GM18907 (cell line): ENCODE measurements at regions not wholly inside any gene's neighbourhood (a gene's known extent, or its start where the extent isn't known, plus 50 kb on each side); places are given as distances from the start of the nearest gene placed in this dataset.

Source experiments
- ATAC-seq: cut with Tn5 transposase; IDR thresholded peaks from one replicate; pipeline ENCODE4 v1.9.1; 2021; ENCODE audit warnings: mild to moderate bottlenecking, moderate library complexity; ENCODE audit not compliant: unreplicated experiment

- no peak for ATAC-seq
Measured at GRCh38 chr12:17810399-17810798, 279.6 kb downstream of the RERGL start.

DNA sequence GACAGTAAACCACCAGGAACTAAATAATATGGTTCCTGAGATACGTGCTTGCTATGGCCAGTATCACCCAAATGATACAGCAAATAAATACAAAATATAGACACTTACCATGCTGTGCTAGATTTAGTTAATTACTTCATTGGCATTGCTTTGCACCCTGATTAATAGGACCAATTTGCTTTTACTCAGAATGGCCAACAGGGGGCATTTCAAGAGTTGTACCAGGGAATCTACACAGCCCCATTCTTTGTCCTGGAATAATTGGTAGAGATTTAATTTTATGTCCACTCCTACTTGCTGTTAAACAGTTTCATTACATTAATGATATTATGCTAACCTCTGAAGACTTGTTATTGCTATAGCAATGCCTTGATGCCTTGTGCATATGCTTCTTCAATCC lies 280.8 kb downstream of the RERGL start:
- ATAC-seq: no peak

GRCh38 chr12:17802657-17803641 lies 287.0 kb downstream of the RERGL start:
- ATAC-seq: no peak

DNA sequence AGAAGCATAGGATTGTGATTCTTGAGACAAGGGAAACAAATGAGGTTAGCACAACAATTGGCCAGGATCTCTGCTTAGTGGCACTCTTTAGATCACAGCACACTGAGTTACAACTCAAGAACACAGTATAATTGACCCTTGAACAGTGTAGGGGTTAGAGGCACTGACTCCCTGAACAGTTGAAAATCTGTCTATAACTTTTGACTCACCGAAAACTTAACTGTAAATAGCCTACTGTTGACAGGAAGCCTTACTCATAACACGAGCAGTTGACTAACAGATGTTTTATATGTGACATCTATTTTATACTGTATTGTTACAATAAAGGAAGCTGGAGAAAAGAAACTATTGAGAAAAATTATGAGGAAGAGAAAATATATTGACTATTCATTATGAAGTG lies 296.1 kb downstream of the RERGL start:
- no peak for ATAC-seq

DNA sequence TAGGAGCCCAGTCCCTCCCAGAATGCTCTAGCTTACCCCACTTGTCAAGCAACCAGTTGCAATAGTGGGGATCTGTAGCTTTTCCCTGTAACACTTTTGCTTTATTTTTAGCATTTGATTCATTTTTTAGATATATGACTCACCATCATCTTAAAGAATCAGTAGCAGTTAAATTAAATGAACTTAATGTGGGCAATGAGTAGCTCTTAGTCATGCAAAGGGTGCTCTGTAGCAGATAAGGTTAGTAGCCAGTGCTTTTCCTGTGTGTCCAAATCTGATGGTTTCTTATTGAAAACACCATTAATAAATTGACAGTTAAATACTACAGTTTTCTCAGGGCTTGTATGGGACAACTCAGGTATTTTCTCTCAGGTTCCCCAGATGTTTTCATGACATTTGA lies 311.8 kb downstream of the RERGL start:
- no peak for ATAC-seq

GRCh38 chr12:17763366-17763765 lies 326.6 kb downstream of the RERGL start:
- no peak for ATAC-seq

DNA sequence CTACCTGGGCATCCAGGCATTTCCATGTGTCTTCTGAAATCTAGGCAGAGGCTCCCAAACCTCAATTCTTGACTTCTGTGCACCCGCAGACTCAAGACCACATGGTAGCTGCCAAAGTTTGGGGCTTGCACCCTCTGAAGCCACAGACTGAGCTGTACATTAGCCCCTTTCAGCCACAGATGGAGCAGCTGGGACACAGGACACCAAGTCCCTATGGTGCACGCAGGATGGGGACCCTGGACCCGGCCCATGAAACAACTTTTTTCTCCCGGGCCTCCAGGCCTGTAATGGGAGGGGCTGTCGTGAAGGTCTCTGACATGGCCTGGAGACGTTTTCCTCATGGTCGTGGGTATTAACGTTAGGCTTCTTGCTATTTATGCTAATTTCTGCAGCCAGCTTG lies 330.0 kb downstream of the RERGL start:
- no peak for ATAC-seq
